Stimulated activated CD8-positive, alpha-beta memory T cell treated with anti-CD3 and anti-CD28 coated beads, Interleukin-12 subunit alpha, Interleukin-12 subunit beta, amount 100 ng/mL, for 1 hour (primary cell): ENCODE measurements at regions not wholly inside any gene's neighbourhood (a gene's known extent, or its start where the extent isn't known, plus 50 kb on each side); places are given as distances from the start of the nearest gene placed in this dataset.

Source experiments
- DNase-seq: peaks from one replicate; pipeline ENCODE4 v3.0.0-alpha.2; 2020; ENCODE audit warnings: low read depth

DNA sequence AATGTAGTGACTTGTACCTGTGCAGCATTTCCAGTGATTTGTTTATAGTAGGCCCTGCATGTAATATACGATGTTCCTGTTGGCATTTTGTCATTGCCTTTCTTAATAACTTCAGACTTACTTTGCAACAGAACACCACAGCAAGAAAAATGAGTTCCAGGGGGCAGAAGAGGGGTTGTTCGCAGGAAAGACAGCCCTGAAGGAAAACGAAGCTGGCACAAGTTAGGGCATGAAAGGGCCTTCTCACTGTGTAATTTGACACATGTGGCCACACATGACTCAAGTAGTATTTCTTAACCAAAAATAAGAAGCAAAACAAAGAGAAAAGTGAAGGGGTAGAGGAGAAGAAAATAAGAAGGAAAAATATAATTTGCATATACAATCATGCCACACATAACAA is 265.8 kb upstream of the SMIM31 start:
- DNase-seq: no peak

DNA sequence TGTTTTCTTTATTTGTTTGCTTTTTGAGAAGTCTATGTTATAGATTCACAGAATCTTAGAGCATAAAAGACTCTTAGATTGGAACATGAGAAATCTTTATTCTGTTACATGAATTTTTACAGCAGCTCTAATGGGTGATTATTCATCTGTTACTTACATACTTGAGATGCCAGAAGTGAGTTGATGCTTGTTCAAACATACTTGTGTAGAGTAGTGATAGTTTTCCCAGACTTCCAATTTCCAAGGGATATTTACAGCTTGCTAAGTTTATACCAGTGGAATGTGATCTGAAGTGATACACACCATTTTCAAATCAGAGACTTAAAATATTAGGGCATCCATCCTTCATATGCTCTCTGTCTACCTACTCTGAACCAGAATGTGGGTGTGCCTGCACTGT is 252.9 kb upstream of the SMIM31 start:
- DNase-seq: no peak

DNA sequence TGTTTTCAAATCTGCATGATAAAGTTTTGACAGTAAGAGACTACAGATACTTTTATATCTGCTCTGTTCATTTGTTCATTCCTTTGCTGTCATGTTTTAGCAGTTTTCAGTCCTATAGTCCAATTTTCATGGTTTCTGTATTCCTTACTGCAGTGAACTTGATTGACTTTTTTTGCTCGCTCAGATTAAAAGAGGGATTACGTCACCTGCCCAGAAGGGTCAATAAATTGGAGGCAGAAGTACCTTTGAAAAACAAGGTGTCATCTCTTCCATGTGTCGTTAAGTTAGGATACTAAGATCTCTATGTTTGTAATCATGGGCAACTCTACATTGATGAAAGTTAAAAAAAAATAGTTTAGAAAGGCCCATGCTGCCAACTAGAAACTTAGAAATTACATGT is 250.1 kb upstream of the SMIM31 start:
- DNase-seq: no peak

DNA sequence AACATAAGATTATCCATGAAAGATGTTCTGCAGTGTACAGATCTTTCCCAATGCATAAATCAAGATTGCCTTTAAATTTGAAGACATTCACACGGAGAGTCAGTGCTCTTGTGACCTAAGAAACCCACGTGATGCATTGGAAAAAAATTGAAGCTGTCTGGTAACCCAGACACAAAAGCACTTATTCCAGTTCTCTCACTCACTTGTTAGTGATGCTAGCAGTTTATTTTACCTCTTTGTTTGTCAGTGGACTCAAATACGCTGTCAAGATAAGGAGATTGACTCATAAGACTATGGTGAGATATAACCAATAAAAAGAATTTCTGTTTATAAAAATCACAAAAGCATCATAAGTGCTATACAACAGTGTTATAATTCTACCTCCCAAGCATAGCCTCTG is 245.8 kb upstream of the SMIM31 start:
- DNase-seq: no peak

DNA sequence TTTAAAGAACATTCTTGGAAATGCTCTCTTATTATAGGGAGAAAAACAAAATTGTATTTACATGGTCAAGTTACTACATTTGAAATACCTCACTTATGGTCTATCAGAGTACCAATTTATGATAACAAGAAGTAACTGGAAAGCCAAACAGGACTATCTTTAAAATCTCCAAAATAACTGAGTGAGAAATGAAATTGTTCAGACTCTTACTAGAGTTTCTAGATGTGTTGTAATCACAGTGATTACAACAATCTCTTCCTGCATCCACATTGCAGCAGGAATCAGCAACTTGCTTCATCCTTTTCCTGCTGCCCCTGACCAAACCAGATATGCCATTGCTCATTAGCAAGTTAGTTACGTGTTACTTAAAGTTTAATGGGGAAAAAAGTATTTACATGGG is 245.2 kb upstream of the SMIM31 start:
- no peak for DNase-seq

DNA sequence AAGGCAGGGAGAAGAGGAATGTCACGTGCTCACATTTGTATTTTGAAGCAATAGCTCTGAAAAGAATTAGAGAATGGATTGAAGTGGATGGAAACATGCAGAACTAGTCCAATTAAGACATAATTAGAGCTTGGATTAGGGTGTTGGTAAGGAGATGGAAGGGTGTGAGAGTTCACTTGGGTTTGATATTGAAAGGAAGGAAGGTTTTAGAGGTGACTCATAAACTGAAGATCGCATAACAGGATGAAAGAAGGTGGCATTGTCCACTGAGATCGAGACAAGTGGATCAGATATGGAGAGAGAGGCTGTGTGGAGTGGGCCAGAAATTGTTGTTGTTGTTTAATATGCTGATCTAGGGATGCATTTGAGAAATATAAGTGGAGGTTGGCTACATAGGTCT is 244.0 kb upstream of the SMIM31 start:
- DNase-seq: no peak

DNA sequence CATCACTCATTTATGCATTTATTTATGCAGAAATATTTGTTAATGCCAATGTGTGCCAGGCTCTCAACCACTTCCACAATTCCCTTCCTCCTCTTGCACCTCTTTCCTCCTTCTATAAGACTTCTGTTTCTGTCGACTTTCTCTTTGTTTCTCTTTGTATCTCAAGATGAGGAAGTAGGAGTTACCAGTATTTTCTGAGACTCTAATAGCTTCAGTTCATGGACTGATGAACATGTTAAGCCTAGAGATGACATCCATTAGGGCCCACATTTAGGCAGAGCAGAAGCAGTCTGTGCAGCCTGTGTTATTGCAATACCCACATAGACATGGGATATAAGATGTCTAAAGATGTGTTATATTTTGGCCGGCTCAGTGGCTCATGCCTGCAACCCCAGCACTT is 241.8 kb upstream of the SMIM31 start:
- no peak for DNase-seq

DNA sequence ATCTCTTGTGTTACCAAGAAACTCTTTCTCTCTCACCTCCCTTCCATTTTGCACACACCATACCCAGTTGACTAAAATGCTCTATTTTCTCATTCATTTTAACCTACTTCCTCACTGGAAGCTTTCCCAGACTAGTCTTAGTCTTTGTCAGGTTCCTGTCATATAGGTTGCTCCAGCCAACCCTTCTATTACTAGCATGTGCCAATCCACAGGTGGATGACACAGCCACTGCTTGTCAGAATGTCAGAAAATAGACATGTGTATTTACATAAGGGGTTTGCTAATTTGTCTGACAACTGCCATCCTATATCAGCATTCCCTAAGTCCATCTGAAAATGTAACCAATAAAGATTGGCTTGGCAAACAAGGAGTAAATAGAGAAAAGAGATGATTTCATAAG is 239.2 kb upstream of the SMIM31 start:
- no peak for DNase-seq

DNA sequence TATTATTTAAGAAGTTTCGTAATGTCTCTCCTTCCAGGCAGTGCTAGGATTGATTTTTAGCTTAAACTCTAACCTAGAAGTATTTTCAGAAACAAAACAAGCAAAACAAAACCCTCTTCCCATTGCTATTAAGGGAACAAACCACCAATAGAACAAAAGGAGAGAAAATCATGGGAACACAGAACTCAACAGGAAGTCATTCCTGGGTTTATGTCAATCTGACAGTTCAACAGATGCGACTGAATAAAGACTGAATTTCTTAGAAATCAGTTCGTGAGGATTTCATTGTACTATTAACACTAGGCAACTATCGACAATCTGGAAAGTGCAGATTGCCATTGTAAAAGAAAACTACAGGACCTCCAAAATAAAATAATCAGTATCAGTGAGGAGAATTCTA is 229.1 kb upstream of the SMIM31 start:
- no peak for DNase-seq

DNA sequence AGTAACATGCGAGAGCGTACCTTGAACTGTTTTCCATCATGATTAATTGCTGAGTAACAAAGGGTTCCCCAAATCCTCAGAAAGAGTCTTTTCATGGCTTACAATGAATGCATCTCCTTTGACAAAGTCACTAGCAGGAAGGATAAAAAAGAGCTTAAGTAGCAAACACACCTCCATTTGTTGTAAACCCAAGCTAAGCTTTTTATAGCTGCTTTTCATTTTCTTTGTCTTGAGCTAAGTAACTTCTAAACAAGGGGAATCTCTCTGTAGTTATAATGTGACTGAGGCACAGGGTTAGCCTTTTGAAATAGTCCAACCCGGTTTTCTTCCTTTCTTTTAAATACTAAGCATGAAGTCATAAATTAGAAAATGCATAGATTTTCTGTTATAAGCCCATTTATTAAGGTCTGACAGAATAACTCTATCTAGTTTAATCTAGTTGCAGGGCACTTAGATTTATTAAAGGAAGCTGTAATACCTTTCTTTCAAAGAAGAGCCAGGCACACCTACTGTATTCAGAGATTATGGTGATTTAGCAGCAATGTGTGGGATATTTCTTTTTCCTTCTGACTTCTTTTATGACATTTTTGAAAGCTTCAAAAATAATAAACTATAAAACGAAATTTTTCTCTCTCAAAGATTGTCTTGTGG is 226.9 kb upstream of the SMIM31 start:
- no peak for DNase-seq

DNA sequence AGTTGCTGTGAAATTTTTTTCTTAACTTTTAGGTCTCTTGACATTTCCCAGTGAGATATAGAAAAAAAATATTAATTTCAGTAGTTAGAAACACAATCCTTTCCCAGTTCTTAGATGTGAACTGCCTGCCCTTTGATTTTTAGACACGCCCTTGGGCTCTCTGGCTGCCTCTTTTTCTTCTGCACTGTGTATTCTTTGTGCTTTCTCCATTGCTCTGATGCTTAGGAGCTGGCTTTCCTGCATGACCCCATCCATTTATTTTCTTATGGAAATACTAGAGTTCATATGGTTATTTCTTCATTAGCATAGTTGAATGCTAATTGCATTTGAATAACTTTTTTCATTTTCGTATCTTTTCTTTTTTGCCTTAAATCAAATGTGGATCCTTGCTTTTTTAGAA is 224.9 kb upstream of the SMIM31 start:
- DNase-seq: no peak

DNA sequence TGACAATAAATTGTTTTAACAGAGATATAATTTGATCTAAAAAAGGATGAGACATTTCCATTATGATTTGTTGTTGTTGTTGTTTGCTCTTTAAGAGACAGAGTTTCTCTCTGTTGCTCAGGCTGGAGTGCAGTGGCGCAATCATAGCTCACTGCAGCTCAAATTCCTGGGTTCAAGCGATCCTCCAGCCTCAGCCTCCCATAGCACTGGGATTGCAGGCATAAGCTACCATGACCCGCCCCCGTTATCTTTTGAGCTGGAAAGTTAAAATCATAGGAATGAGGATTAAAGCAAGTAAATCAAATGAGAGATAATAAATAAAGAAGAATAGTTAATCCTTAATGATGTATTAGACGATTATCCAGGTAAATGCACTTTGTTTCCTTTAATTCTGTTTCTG is 224.4 kb upstream of the SMIM31 start:
- no peak for DNase-seq

DNA sequence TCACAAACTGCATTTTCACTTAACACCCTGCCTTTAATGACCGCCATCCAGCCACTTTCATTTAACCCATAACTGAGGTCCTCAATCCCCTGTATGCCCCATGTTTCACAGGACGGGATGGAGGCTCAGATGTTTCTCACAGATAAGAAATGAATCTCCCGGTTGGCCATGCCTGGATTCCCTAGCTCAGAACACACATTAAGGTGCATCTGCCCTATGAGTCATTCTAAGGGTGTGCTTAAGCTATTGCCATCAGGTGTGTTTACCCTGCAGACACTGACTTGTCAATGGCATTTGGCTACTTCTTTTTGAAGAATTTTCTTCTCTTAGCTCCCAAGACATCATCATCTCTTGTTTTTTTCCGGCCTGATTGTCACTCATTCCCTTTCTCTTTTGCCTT is 222.6 kb upstream of the SMIM31 start:
- DNase-seq: no peak

DNA sequence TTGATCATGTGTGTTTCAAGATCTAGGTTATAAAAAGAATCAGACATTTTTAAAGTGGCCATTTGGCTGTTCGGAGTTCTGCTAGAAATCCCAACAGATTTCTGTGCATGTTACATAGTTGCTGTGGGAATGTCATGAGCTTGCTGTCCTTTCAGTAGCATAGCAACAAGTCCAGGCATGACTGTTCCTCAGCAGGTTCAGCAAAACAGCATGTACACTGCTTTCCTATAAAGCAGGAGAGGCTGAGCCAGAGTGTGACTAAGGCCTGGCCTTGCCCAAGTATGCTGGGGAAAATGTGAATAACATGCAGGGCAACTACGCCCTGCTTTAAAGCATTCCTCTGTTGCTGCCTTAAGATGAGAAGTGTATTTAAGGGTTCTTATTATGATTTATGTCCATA is 217.1 kb upstream of the SMIM31 start:
- DNase-seq: no peak

DNA sequence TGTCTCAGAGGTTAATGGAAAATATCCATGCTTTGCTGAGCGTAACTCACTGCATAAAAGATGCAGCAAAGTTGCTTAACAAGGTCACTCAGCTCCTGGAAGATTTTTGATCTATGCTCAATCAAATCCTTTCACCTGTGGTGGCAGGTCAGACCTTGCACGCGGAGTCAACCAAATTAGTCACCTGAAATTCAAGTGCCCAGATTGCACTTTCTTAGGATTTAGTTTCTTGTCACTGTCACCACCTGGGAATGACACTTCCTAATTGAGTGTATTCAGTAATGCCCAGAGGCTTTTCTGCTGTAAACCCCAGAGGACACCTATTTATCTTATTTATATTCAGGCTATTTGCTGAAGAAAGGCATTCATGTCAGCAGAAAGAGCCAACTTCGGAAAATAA is 215.8 kb upstream of the SMIM31 start:
- no peak for DNase-seq

DNA sequence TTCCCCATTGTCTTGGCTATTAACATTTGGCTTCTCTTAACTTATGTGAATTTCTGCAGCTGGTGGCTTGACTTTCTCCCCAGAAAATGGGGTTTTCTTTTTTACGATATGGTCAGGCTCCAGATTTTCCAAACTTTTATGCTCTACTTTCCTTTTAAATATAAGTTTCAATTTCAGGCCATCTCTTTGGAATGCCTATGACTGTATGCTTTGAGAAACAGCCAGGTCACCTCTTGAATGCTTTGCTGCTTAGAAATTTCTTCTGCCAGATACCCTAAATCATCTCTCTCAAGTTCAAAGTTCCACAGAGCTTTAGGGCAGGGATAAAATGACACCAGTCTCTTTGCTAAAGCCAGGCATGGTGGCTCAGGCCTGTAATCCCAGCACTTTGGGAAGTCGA is 212.9 kb upstream of the SMIM31 start:
- DNase-seq: no peak

DNA sequence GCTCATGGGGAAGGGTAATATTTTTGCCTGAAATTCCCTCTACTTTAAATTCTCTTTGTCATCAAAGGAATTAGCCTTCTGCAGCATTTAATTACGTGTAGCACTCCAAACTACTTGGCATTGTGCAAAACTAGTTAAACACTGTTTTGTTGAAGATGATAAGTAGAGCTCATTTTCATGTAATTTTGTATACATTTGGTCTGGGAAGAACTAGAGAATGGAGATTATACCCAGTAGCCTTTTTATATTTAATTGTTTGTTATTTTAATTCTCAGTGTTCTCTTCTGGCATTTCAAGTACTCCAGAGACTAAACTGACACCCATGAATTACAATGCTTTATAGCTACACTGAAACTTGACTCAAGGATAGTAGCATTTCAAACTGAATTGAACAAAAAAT is 211.5 kb upstream of the SMIM31 start:
- no peak for DNase-seq

DNA sequence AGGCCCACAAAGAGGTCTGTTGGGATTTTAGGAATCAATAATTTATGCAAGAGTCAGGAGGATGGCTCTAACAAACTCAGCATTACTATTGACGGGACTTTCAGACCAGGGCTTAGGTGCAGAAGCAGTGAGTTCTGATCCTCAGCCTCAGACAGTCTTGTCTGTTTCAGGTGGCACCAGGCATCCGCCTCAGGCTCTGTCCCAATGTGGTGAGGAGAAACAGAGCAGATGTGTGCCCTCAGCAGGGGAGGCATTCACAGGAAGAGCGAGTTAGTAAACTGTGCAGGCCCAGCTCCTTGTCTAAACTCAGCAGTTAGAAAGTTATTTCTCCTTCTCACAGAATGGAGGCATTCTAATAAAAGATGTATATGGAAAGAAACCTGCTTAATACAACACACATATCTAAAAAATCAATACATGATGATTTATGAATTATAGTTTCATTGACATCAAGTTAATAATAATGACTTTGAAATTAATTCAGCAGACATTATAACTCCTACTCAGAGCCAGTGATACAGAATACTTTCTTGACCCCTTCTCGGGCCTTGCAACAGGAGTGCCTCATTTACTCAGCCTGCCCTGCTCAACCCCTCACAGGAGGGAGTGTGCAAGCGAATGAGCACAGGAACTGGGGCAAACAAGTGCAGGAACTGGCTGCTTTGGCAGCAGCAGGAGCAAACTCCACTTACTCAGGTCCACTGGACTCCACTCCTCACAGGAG is 202.8 kb upstream of the SMIM31 start:
- no peak for DNase-seq

DNA sequence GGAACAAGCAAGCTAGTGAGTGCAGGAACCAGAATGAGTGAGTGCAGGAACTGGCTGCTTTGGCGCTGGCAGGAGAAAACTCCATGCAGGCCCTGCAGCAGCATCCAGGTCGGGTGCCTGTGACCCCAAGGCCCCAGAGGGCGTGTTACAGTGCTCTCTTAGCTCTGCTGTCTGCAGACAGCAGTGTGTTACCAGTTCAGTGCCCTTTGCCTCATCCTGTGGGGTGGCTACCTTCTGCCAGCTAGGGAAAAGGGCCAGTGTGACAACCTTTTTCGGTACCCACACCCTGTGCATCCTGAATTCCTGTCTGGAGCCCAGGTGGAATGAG is 202.3 kb upstream of the SMIM31 start:
- DNase-seq: no peak

DNA sequence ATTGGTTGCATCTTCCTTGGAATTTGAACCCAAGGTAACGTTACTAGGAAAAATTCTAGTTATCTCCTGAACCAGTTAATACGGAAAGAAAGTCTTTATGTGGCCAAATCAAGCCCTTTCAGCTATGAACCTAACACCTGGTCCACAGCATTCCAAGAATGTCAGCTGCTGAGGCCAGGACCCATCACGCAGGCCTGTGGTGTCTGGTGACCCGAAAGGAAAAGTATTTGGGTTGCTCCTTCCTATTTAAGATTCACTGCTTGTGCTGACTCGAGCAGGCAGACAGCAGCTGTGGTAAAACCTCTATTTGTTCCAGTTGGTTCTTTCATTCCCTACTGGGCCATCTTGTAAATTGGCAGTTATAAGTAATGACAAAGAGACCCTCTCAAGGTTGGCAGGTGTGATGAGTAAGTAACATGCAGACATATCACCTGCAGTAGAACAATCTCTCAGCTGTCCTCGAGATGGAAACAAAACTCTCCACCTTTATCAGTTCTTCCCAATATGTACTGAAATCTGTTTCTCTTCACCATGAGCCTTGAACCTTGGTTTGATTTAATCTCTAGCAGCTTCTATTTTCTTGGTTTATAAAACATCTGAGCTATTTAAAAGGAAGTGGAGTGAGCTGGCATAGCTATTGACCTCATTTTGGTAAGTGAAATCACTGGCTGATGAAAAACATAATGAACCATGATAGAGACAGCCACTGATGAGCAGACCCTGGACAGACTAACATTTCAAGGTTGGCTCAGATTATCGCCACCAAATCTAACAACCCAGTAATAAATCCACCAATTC is 182.1 kb upstream of the SMIM31 start:
- DNase-seq: no peak

DNA sequence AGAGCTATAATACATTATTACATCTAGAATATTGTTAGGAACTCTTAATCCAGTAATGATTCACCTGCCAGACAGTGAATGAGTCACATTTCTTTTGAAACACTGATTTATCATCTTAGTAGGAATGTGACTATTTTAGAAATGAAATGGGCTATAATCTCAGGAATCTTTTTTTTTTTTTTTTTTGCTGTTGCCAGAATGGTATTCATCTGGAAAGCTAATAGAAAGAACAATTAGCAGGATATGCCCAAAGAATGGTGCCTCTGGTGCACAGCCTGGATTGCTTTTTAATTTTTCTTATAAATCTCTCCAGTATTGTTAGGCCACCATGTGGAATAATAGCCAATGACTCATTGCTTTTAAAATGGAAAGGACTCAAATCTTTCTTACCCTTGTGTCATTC is 181.1 kb upstream of the SMIM31 start:
- DNase-seq: no peak

DNA sequence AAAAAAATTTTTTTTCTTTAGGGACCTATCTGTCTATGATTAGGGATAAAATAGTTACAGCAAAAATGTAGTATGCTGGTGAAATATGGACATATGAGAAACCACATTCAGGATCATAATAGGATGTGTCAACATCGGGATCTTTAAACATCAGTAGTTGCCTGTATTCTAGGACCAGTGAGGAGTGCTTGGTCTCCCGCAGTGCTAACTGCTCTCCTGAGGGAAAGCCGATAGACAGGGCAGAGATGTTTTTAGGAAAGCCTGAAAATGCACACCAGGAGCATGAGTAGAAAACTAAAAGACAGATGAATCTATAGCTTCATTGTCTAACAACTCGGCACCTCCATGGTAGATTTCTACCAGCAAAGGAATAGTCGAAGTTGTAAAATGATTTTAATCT is 178.1 kb upstream of the SMIM31 start:
- DNase-seq: no peak

DNA sequence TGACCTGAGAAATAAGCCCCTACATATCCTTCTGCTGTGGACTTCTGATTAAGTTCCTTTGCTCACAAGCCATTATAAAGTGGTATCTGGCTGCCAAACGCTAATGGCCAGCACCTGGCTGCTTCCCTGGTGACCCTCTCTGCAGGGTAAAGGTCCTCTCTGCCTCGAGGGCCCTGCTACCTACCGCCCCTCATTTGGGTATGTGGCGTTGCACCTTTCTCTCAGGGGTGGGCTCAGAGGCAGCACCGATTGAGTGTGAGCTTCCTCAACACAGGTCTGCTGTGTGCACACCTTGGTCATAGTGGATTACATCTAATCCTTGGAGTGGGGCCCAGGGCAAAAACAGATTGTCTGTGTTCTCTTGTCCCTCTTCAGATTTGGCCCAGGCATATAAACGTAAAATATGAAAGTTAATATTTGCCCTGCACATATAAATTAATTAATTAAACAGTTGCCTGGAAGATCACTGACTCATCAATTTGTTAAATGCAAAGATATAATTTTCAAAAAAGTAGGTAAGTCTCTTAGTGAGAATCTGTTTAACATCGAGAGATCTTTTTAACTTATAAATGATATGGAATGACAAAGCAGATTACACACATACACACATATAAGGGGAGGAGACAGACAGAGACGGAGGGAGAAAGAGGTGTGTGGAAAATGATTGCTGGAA is 174.5 kb upstream of the SMIM31 start:
- no peak for DNase-seq
